DMS 273 (cell line): ENCODE measurements at regions not wholly inside any gene's neighbourhood (a gene's known extent, or its start where the extent isn't known, plus 50 kb on each side); places are given as distances from the start of the nearest gene placed in this dataset.

ENCODE experiments used
- DNase-seq: peaks from one replicate; lab custom pipeline; 2025; ENCODE audit not compliant: unreplicated experiment; lab: John Stamatoyannopoulos, UW

DNA sequence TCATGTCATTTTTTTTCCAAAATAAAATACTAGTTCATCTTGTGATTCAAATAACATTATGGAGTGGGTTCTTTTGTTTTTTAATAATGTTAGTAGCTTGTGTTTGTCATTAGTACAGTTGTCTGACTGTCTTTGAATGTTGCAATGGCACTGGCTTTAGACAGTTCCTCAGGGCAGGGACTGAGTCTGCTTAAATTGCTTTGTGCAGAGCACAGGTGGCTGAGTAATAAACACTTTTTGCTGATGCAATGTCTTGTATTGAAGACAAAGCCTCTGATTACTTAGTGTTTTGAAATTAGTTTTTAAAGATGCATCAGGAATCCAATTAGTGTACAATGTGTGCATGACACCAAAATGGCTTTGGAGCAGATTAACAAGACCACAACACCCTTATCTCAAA lies 88.7 kb upstream of the PCDH9 start:
- no peak for DNase-seq

DNA sequence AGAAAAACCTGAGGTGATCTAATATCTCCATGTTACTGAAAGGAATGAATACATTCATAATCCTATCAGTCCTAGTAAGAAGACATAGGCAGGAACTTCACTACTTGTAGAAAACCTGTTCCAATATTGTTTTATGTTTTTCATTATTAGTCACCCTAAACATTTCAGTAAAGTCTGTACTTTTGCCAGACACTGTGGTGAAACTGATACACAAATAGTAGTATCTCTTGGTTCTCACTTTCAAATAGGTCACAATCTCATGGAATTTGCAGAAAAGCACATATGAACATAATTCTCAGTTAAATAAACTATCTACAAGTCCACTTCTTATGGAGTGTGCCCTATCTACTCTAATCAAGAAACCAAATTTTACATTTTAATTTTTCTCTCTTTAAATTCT lies 88.3 kb upstream of the PCDH9 start:
- no peak for DNase-seq

DNA sequence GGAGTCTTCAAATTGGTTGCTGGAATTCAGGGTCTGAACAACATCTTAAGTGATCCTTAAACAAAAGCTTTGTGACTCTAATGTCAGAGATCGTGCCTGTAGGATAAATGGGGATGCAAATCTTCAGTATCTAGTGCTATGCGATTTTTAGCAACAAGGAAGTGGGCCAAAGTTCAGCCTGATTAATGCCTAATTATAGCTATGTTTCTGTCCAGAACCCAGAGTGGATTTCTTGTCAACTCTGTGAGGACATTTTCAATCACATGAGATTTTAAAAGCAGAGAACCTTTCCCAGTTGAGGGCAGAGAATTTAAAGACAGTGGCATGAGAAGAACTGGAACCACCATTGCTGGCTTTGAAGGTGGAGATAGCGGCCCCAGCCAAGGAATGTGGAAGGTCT lies 84.3 kb upstream of the PCDH9 start:
- no peak for DNase-seq

DNA sequence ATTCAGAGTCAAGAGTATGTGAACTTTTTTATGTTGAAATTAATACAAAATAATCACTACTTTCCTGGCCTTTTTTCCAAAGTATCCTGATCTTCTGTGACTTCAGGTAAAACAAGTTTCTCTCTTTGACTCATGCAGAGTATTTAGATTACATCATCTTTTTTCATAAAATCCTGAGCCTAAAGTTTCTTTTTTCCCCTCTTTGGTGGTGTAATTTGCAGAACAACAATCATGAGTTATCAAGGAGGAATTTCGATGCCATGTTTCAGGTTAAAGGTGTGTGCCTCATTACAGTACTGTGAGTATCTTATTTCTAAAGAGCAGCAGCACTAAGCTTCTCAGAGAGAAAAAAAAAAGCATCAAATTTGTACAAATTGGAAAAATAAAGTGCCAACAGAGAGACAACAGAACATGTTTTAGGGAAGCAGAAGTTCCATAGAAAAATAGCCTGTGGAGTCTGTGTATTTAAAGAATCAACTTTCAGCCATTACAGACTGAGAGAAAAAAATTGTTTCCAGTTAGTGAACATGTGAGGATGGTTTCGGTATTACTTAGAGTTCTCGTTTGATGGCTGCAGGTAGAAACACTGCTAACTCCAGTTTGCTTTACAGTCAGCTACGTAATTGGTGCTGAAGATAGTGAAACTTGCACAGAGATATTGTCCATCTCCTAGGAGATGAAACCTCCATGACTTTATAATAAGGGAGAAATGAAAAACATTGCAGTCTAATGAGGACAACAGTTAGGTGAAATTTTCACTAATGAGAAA lies 78.1 kb upstream of the PCDH9 start:
- no peak for DNase-seq

DNA sequence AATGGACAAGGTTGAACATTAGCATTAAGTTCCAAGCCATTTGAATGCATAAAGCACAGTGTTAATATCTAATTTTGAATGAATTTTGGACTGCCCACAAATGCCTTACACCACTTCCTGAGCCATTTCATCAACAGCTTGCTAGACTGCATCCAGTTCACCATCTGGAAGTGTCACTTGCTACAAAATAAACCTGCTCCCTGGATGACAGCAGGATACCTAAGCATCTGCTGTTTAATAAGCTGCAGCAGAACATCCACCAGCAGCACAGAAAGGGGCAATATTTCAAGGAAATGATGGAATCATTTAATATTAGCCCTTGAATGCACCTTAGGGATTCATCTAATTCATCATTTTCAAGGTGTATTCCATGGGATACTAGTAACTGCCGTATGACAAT lies 76.6 kb upstream of the PCDH9 start:
- DNase-seq = peak; percentile 81

DNA sequence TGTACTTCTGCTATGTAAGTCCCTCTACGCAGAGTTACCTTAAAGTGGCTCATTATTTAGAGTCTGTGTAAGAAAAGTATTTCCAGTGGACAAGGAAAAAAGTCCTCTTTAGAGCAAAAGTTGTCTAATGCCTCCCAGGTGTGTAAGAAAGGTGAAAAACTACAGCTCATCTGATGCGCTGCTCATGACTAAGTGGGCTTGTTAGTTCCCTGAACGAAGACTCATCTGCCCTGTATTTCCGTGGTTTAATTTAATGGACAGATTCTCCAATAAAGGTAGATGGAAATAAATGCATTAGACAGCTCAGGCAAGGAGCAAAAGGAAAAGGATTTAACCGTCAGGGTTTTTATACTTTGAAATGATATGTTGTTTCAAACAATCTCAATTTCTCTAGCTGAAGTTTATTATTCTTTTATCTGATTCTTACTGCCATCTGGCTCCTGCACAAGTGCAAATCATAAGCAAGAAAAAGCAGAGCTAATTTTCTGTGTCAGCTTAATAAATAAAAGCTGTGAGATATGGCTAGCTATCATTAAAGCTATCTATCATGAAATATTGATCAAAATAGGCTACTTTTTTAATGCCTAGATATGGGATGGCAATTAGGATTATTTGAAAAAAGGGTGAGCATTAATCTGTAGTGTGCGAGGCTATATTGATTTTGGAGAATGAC lies 73.7 kb upstream of the PCDH9 start:
- DNase-seq = peak; percentile 17

DNA sequence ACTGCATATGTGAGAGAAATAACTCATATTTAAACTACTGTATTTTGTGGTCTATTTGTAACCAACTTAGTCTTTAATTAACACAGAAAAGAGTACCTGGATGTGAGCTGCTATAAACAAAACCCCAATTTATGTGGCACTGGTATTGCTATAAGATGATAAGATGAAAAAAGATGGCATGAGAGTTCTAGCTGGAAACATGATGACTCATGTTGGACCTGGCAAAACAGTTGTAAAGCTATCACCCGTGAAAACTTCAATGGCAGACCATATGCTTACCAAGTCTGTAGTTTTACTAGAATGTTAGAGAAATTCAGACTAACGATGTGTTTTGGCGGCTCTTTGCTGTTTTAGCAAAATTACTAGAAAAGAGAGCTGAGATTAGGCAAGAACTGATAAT lies 69.6 kb upstream of the PCDH9 start:
- peak; percentile 42 for DNase-seq

DNA sequence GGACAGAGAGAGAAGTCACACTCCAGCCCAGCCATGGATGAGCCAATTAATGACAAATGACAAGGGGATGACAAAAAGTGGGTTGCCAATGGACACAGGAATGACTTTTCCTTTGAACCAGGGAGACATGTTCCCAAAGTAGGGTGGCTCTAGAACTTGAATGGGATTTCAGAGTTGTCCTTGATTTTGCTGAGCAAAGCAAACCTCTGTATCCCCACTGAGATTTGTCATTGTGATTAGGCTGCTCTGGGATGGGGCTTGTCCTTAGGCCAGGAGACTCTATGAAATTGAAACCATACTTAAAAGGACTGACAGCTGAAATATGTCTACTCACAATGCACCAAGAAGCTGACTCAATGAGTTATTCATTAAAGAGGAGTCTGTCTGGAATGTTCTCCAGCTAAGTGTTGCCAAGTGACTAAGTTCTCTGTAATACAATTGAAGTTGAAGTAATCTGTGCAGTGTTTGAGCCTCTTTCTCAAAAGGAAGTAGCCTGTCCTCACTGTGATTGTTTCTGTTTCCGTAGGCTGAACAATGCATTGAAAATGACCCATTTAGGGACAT lies 69.0 kb upstream of the PCDH9 start:
- DNase-seq = no peak

DNA sequence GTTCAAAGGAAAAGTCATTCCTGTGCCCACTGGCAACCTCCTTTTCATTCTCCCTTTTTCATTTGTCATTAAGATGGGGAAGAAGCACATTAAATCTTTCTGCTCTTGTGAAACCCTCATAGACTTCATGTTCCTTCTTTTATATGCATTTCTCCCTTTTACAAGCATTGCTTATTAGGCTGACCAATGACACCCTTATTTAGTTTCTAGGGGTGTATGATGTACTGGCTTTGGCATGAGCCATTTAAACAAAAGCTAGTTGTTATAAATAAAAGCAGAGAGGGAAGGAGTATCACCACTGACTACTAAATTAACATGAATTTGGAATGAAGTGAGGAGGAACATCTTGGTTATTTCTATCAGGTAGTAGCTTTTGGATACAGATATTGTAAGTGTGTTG lies 68.2 kb upstream of the PCDH9 start:
- DNase-seq = no peak

DNA sequence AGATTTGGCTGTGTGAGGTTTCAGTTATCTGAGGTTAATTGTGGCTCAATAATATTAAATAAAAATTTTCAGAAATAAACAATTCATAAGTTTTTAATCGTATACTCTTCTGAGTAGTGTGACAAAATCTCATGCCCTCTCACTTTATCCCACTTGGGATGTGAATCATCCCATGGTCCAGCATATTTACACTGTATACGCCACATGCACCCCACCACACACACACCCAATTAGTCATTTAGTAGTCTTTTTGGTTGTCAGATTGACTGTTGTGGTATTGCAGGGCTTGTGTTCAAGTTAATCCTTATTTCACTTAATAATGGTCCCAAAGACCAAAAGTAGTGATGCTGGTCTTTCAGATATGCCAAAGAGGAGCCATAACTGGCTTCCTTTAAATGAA lies 66.4 kb upstream of the PCDH9 start:
- no peak for DNase-seq

DNA sequence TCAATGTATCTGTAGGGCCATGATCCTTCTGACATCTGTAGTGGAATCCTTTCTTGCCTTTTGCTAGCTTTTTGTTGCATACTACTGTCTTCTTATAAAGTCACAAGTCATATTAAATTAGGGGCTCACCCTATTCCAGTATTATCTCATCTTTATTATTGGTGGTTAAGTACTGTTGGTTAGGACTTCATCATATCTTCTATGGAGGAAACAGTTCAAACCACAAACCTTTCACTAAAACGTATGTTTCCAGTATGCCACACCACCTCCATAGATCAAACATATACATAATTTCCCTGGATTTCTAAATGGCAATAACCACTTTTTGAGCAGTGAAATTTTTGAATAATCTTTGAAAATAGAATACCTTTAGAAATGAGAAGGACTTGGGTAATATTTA lies 62.8 kb upstream of the PCDH9 start:
- no peak for DNase-seq

DNA sequence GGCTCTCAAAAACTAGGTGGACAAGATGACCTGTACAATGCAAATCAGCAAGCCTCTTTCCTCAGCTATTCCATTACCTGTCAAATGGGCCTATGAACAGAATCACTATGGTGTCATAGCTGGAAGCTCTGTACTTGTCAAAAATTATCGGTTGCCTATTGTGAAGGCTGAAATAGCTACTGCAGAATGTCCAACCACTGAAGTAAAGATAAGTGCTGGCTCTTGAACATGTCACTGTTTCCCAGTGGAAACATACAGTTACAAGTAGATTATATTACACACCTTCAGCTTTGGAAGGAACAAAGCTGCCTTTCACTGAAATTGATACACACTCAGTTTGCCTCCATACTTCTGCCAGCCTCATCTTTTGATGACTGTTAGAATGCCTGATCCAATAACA lies 55.5 kb upstream of the PCDH9 start:
- DNase-seq = no peak

DNA sequence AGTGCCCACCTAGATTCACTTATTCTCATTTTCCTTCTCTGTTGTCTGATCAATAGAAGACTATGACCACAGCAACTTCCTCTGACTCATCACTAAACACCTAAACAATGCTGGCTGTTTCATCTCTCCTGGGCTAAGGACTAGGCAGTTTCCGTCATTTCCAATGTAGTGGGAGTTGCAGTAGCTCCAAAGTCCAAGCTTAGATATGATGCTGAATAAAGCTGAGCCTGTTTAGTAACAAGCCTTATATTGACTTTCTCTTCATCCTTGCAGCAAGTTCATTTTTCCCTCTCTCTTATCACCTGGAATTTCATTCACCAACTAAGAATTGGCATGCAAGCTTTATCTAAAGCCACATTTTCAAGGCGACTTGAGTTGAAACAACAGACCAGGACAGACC lies 53.5 kb upstream of the PCDH9 start:
- no peak for DNase-seq

DNA sequence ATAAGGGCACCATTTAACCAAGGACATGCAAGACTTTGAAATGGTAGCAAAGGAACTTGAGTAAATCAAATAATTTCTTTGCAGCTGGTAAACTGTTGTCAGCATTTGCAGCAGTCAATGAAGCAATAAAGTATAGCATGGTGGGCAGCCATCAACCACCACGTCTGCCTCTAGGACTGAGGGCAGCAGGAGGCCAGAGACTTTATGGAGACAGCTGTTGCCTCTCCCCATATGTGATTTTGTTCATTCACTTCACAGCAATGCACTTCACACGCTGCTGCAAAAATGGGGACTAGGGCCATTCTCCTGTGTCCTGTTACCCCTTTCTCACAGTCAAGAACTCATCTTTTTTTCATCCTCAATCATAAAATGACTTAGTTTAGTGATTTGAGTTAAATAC lies 51.3 kb upstream of the PCDH9 start:
- DNase-seq = peak; percentile 76
